Pancreas (tissue), 10 donors: ENCODE measurements at regions not wholly inside any gene's neighbourhood (a gene's known extent, or its start where the extent isn't known, plus 50 kb on each side); places are given as distances from the start of the nearest gene placed in this dataset.

ENCODE experiments used
- ATAC-seq, 4 donors: fragments of 200-7000 bp; cut with Tn5 transposase; one replicate each; pipeline versions ENCODE4 v1.8.0 to v1.9.1; 2020; ENCODE audit warnings: mild to moderate bottlenecking in 4 of 4, moderate library complexity in 4 of 4
- DNase-seq, 6 donors: peaks; one replicate each; pipeline ENCODE4 v3.0.0-alpha.2; 2020
- FAIRE-seq: peaks from 2 replicates; lab custom pipeline; 2012; peaks lifted over from hg19 to GRCh38; lab: Jason Lieb, UNC
- H3K27ac ChIP-seq, 4 donors: fragments of 200-600 bp; sonication (generic); 1 replicate in 3 of 4; 2 replicates in 1 of 4; pipeline versions ENCODE4 v1.5.0 to v1.8.0; 2020
- H3K27me3 ChIP-seq, 4 donors: fragments of 200-600 bp; one replicate each; pipeline ENCODE4 v1.8.0; 2021
- H3K36me3 ChIP-seq, 3 donors: fragments of 200-600 bp; sonication (generic) in 1 of 3; one replicate each; pipeline versions ENCODE4 v1.5.0 to v1.8.0; 2020 to 2021
- H3K4me1 ChIP-seq, 3 donors: fragments of 200-600 bp; one replicate each; pipeline ENCODE4 v1.8.0; 2021
- H3K4me3 ChIP-seq, 4 donors: fragments of 200-600 bp; sonication (generic) in 2 of 4; one replicate each; pipeline versions ENCODE4 v1.5.0 to v1.8.0; 2020 to 2021
- H3K9me3 ChIP-seq, 4 donors: fragments of 200-600 bp; one replicate each; pipeline ENCODE4 v1.8.0; 2021
- WGBS, 2 donors: extraction: QIAGEN DNeasy Blood & Tissue Kit; methylation state at CpG; one replicate each; pipeline ENCODE4 v1.1.7; 2013; 5-methylcytosine and 5-hydroxymethylcytosine counted together
- intact Hi-C, 3 donors: fragments of 100-400 bp; cut with DNase I; formaldehyde crosslinking; loops; one replicate each; pipeline versions ENCODE4 v1.11.1 to v1.14.2; 2022
- TF ChIP-seq, protein P1 (sequence below), 4 donors: fragments of 200-600 bp; sonication (generic) in 3 of 4; IDR thresholded peaks; one replicate each; pipeline versions ENCODE4 v1.5.0 to v1.8.0; 2021; ENCODE audit warnings: antibody characterized with exemption in 4 of 4
- donor health status: healthy with polysubstance abuse.
- donor health status: DM: no; HTN: no; CAD: no; lungs with moderate emphysema.
- donor health status: DM: no; HTN: no; CAD: no.
- donor health status: control.
- donor health status: control.
- donor health status: Bipolar disorder and iron deficiency.
- donor health status: DM: yes; HTN: yes; CAD: no.
- donor health status: DM: no; HTN: no; CAD: no.
- donor health status: DM: no; HTN: no; CAD: no.
- donor health status: DM: yes; HTN: yes; CAD: no.

DNA sequence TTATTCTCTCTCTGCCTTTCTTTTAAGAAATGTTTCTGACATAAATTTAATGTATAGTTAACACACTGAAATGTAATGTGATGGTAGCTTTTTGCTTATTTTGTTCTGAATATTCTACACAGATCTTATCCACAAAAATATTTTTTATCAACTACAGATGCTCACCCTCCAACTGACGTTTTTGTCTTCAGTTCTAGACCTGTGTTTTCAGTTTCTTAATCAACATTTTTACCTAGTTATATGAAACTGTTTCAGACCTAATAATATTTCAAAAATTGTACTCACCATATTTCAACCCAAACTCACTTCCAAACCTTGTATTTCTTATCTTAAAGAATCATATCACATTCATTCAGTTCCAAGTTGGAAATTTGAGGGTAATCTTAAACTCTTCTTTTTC lies 452.8 kb downstream of the RFPL4B start:
- ATAC-seq (no peak), FAIRE-seq (no peak), DNase-seq (no peak)
- Histone ChIP-seq H3K4me3 (no peak overlapping the region), H3K4me1 (no peaks in the 10 kb centered on the region), H3K27ac (no peak overlapping the region), H3K27me3 (no peaks in the 10 kb centered on the region), H3K36me3 (no peaks in the 10 kb centered on the region), H3K9me3 (no peaks in the 10 kb centered on the region)
- 51 to 52% methylated on average over 1 of the region's 1 CpG for WGBS, 2 donors
- TF ChIP-seq, protein P1, sequence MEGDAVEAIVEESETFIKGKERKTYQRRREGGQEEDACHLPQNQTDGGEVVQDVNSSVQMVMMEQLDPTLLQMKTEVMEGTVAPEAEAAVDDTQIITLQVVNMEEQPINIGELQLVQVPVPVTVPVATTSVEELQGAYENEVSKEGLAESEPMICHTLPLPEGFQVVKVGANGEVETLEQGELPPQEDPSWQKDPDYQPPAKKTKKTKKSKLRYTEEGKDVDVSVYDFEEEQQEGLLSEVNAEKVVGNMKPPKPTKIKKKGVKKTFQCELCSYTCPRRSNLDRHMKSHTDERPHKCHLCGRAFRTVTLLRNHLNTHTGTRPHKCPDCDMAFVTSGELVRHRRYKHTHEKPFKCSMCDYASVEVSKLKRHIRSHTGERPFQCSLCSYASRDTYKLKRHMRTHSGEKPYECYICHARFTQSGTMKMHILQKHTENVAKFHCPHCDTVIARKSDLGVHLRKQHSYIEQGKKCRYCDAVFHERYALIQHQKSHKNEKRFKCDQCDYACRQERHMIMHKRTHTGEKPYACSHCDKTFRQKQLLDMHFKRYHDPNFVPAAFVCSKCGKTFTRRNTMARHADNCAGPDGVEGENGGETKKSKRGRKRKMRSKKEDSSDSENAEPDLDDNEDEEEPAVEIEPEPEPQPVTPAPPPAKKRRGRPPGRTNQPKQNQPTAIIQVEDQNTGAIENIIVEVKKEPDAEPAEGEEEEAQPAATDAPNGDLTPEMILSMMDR (IDR thresholded peaks at IDR 0.05) = no peak
- intact Hi-C loops = no loop called here

DNA sequence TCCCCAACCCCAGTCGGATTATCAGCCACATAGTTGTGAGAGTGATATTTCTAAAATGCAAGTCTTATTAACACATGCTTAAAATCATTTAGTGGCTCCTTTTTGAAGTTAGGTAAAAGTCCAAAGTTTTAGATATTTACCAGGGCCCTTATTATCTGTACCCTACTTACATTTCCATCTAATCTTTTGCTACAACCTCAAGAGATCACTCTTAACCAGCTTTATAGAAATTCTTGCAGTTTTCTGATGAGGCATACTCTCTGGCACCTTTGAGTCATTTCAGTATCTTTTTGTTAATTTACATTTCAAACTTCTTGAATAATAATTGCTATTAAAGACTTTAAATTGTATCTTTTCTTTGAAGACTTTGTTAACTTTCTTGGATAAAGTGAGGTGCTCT lies 453.3 kb downstream of the RFPL4B start:
- no peak for FAIRE-seq

DNA sequence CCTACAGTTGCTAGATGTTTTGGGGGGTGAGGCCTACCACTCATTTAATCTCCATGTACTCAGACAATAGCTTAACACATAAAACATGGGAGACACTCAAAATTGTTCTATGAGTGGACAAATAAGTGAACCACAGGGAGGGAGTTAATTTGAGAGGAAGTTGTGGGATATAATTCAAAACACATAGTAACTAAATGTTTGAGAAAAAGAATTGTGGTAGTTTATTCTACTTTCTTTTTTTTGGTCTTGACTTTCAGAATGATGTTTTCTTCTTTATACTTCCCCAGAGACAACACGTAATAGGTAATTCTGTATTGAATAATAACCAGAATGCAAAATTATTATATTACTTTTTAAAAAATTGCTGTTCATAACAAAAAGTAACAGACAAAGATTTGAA lies 453.8 kb downstream of the RFPL4B start:
- TF ChIP-seq, protein P1 (IDR thresholded peaks at IDR 0.05) = no peak
- Histone ChIP-seq H3K36me3 (no peaks in the 10 kb centered on the region), H3K4me1 (no peaks in the 10 kb centered on the region), H3K9me3 (no peaks in the 10 kb centered on the region), H3K4me3 (no peak overlapping the region), H3K27me3 (no peaks in the 10 kb centered on the region), H3K27ac (no peak overlapping the region)
- WGBS, 2 donors = 88 to 96% methylated on average over 1 of the region's 1 CpG
- no peak for FAIRE-seq
- ATAC-seq = no peak
- intact Hi-C loops = no loop called here
- no peak for DNase-seq

More for the DNA sequence above, 453.3 kb downstream of the RFPL4B start:
- DNase-seq (no peak), ATAC-seq (no peak)
- H3K27me3 ChIP-seq = no peaks in the 10 kb centered on the region
- H3K9me3 ChIP-seq = no peaks in the 10 kb centered on the region
- H3K4me1 ChIP-seq = no peaks in the 10 kb centered on the region
- 70 to 78% methylated on average over 1 of the region's 1 CpG for WGBS, 2 donors
- no peaks in the 10 kb centered on the region for H3K36me3 ChIP-seq
- intact Hi-C loops = no loop called here
- TF ChIP-seq, protein P1 (IDR thresholded peaks at IDR 0.05) = no peak
- H3K4me3 ChIP-seq = no peak overlapping the region
- H3K27ac ChIP-seq = no peak overlapping the region

DNA sequence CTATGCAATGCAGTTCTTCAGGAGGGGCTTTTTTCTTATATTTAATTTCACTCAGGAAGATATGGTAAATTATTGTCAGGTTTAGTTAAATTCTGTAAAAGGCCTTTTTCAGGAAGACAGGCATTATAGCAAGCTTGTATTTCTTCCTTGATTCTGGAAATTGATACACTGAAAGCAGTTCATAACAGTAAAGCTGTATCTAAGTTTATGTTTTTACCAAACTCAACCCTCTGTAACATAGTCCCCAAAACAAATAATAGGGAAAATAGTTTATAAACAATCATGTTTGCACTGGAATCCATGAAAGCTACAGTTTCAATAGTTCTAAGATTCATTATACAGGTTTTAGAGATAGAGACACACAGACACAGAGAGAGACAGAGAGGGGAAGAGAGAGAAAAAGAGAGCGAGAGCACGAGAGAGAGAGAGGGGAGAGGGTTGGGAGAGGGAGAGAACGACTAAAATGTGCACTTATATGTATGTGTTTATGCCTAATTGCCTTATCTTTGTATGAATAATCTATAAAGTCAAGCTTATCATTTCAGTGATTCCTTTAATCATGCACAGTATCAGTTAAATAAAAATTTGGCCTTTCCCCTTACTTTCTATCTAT lies 454.4 kb downstream of the RFPL4B start:
- ATAC-seq (no peak), DNase-seq (no peak), FAIRE-seq (no peak)
- Histone ChIP-seq H3K4me1 (no peaks in the 10 kb centered on the region), H3K9me3 (no peaks in the 10 kb centered on the region), H3K27me3 (no peaks in the 10 kb centered on the region), H3K27ac (no peak overlapping the region), H3K36me3 (no peaks in the 10 kb centered on the region), H3K4me3 (no peak overlapping the region)
- TF ChIP-seq, protein P1 (IDR thresholded peaks at IDR 0.05) = no peak
- intact Hi-C loops = no loop called here
- 61 to 63% methylated on average over 3 of the region's 3 CpGs for WGBS, 2 donors

DNA sequence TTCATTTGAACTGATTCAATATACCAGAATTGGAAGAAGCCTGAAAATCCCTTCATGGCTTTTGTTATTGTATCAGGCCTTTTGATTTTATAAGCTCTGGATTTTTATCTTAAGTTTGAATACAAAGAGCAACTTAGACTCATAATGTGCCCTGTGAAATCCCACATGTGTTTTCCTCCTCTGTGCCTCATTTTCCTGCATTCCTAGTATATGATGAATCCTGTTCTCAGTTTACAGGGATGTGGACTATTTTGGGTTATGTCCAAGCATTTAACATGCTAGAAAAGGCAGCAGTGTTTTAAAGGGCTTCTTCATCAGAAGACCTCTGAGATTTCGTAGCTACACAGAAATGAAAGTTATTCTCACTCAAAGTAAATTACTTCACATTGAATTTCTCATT lies 455.0 kb downstream of the RFPL4B start:
- no peak for DNase-seq
- Histone ChIP-seq H3K27ac (no peak overlapping the region), H3K27me3 (no peaks in the 10 kb centered on the region), H3K4me3 (no peak overlapping the region), H3K36me3 (no peaks in the 10 kb centered on the region), H3K9me3 (no peaks in the 10 kb centered on the region), H3K4me1 (no peaks in the 10 kb centered on the region)
- TF ChIP-seq, protein P1 (IDR thresholded peaks at IDR 0.05) = no peak
- ATAC-seq = no peak
- intact Hi-C loops = no loop called here
- 75 to 82% methylated on average over 1 of the region's 1 CpG for WGBS, 2 donors
- FAIRE-seq = no peak
